ENCODE measurements at regions not wholly inside any gene's neighbourhood (a gene's known extent, or its start where the extent isn't known, plus 50 kb on each side); places are given as distances from the start of the nearest gene placed in this dataset.

DNA sequence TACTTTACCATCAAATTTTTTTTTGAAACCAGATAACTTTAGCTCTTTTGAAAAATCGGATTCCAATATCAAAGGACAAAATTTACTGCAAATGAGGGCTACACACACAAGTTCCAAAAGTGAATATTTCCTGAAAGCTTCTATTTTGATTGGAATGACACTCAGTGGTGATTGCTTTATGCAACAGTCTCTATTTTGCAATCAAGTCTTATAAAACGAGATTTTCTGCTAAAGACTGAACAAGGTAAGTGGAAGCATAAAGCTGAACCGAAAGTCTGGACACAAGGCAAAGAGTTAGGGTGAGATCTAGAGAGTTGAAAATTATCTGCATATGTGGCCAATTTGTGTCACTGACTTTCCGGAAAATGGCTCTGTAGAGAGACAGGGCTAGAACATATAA, 145.0 kb upstream of the OSR1 start:
- no peak overlapping the region for H3K9ac ChIP-seq (ENCODE audit: low read length)
- H3K9me3 ChIP-seq (ENCODE audit: control insufficient read depth, low read depth, low read length) = no peaks in the 10 kb centered on the region
- no peak overlapping the region for H3K4me3 ChIP-seq (ENCODE audit: low read length)
- H3K36me3 ChIP-seq (ENCODE audit: control insufficient read depth, low read depth, low read length) = no peaks in the 10 kb centered on the region
- H3K27ac ChIP-seq (ENCODE audit: low read length) = no peak overlapping the region
- H3K4me1 ChIP-seq (ENCODE audit: control insufficient read depth, low read depth, low read length) = no peaks in the 10 kb centered on the region
- no peaks in the 10 kb centered on the region for H3K27me3 ChIP-seq (ENCODE audit: control insufficient read depth, insufficient read depth, low read length)

DNA sequence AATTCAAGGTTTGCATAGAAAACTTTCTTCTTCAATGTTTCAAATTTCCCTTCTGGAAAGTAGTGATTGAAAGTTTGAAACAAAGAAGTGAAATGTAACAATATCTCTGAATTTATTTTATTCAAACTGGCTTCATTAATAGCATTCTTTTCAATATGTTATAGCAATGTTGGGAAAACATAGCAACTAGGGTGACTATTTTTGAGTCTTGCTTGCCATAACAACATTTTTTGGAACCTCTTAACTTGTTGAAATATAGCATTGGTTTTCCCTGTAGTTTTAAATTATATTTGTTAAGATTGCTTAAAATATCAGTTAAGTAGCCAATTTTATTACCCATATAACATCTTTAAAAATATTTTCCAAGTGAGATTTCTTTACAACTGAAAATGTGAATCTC, 141.7 kb upstream of the OSR1 start:
- Histone ChIP-seq H3K9ac (ENCODE audit: low read length) (no peak overlapping the region), H3K27ac (ENCODE audit: low read length) (no peak overlapping the region), H3K27me3 (ENCODE audit: control insufficient read depth, insufficient read depth, low read length) (no peaks in the 10 kb centered on the region), H3K4me3 (ENCODE audit: low read length) (no peak overlapping the region), H3K36me3 (ENCODE audit: control insufficient read depth, low read depth, low read length) (no peaks in the 10 kb centered on the region), H3K9me3 (ENCODE audit: control insufficient read depth, low read depth, low read length) (no peaks in the 10 kb centered on the region), H3K4me1 (ENCODE audit: control insufficient read depth, low read depth, low read length) (no peaks in the 10 kb centered on the region)

DNA sequence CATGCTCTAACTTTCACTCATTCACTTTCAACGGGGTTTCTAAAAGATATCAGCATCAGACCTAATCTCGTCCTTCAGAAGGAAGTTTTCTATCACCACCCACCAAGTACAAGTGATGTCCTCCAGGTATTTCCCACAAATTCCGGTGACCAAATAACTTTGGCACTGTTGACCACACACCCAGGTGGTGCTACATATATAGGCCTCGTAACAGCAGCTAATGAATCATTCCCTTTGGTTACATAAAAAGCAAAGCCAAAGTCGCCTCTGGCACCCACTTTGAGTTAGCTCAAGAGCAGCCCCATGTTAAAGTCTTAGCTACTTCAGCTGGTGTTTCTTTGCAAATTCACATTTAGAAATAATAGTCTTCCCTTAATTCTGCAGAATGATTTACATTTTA, 138.2 kb upstream of the OSR1 start:
- H3K27me3 ChIP-seq (ENCODE audit: control insufficient read depth, insufficient read depth, low read length) = no peaks in the 10 kb centered on the region
- no peak overlapping the region for H3K9ac ChIP-seq (ENCODE audit: low read length)
- H3K4me3 ChIP-seq (ENCODE audit: low read length) = no peak overlapping the region
- no peaks in the 10 kb centered on the region for H3K4me1 ChIP-seq (ENCODE audit: control insufficient read depth, low read depth, low read length)
- no peaks in the 10 kb centered on the region for H3K9me3 ChIP-seq (ENCODE audit: control insufficient read depth, low read depth, low read length)
- H3K27ac ChIP-seq (ENCODE audit: low read length) = no peak overlapping the region
- no peaks in the 10 kb centered on the region for H3K36me3 ChIP-seq (ENCODE audit: control insufficient read depth, low read depth, low read length)

DNA sequence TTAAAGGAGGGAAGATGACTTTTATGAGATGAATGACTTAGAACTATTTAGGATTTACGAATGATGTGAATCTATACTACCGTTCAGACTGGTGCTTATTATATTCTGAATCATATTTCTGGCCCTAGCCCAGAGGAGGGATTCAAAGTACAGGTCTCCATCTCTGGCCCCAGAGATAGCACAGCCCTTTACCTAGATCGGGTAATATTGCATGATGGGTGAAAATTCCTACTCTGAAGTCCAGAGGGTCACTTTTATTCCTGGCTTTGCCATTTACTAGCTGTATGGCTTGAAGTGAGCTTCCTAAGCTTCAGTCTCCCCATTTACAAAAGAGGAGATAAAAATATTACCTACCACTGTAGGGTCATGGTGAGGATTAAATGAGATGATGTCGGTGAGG, 135.8 kb upstream of the OSR1 start:
- Histone ChIP-seq H3K36me3 (ENCODE audit: control insufficient read depth, low read depth, low read length) (no peaks in the 10 kb centered on the region), H3K4me3 (ENCODE audit: low read length) (no peak overlapping the region), H3K9me3 (ENCODE audit: control insufficient read depth, low read depth, low read length) (no peaks in the 10 kb centered on the region), H3K27me3 (ENCODE audit: control insufficient read depth, insufficient read depth, low read length) (no peaks in the 10 kb centered on the region), H3K27ac (ENCODE audit: low read length) (no peak overlapping the region), H3K9ac (ENCODE audit: low read length) (no peak overlapping the region), H3K4me1 (ENCODE audit: control insufficient read depth, low read depth, low read length) (no peaks in the 10 kb centered on the region)

DNA sequence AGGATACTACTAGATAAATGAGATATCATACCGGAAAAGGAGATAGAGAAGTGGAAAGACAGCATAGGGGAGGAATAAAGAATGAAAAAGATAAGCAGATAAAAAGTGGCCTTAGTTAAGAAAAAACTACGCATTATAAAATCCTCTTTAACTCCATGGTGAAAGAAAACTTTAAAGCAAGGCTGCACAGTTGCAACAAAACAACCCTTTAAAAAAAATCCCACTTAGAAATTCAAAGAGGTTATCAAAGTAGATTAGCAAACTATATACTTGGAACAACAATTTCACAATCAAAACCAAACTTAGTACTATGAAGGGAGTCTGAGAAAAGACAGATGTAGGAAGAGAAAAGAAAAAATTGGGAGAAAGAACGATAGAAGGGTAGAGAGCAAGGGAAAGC, 133.4 kb upstream of the OSR1 start:
- Histone ChIP-seq H3K9ac (ENCODE audit: low read length) (no peak overlapping the region), H3K4me3 (ENCODE audit: low read length) (no peak overlapping the region), H3K36me3 (ENCODE audit: control insufficient read depth, low read depth, low read length) (no peaks in the 10 kb centered on the region), H3K9me3 (ENCODE audit: control insufficient read depth, low read depth, low read length) (no peaks in the 10 kb centered on the region), H3K27ac (ENCODE audit: low read length) (no peak overlapping the region), H3K27me3 (ENCODE audit: control insufficient read depth, insufficient read depth, low read length) (no peaks in the 10 kb centered on the region), H3K4me1 (ENCODE audit: control insufficient read depth, low read depth, low read length) (no peaks in the 10 kb centered on the region)

DNA sequence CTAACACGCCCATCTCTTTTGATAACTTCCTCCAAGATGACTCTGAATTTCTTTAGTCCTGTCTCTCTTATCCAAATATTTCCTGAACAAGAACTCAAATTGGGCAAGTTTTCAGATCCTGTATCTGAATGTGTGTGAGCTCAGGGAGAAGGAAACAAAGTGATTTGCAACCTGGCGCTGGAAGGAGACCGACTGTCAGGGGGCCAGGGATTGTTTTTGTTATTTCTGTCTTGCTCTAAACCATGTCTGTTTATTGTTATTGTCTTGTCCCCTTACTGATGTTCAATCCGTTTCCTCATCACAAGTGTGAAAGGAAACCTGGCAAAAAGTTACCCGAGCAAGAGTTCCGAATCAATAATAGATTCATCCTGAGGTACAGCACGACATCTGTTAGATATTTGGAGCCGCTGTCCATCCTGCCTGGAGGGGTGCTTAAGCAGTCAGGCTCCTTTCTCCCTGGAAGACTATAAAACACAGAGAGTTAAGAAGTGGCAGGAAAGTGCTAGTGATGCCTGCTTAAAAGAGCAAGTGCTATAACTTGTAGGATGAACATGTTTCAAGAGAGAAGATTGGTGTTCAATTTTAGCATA, 132.5 kb upstream of the OSR1 start:
- Histone ChIP-seq H3K9ac (ENCODE audit: low read length) (no peak overlapping the region), H3K36me3 (ENCODE audit: control insufficient read depth, low read depth, low read length) (no peaks in the 10 kb centered on the region), H3K27me3 (ENCODE audit: control insufficient read depth, insufficient read depth, low read length) (no peaks in the 10 kb centered on the region), H3K27ac (ENCODE audit: low read length) (no peak overlapping the region), H3K9me3 (ENCODE audit: control insufficient read depth, low read depth, low read length) (no peaks in the 10 kb centered on the region), H3K4me3 (ENCODE audit: low read length) (no peak overlapping the region), H3K4me1 (ENCODE audit: control insufficient read depth, low read depth, low read length) (no peaks in the 10 kb centered on the region)

DNA sequence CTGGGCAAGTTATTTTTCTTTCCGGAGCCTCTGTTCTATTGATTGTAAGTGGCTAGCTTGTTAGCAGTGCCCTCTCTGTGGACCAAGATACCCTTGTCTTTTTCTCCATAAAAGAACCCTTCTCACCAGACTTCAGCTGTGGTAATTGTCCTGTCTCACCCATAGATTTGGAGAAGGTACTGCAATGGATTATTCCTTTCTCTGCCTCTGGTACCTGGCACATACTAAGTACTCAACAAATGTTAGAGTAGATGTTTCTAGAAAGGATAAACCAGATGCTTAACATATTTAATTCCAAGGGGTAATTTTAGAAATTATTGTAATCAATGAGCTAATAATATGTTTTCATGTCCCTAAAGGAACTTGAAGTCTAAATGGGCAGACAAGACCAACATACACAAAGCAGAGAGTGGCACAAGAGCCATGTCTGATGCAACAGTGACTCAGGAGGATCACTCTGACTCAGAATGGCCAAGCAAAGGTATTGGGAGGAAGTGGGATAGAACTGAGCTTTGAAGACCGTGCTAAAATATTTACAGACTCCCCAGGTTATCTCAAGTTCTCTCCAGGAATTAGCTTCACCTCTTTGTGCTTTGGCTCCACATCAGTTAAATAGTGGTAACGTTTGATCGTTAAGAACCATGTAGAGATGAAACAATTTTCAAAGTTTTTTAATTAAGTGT, 129.7 kb upstream of the OSR1 start:
- no peak overlapping the region for H3K9ac ChIP-seq (ENCODE audit: low read length)
- H3K4me1 ChIP-seq (ENCODE audit: control insufficient read depth, low read depth, low read length) = no peaks in the 10 kb centered on the region
- H3K27ac ChIP-seq (ENCODE audit: low read length) = no peak overlapping the region

DNA sequence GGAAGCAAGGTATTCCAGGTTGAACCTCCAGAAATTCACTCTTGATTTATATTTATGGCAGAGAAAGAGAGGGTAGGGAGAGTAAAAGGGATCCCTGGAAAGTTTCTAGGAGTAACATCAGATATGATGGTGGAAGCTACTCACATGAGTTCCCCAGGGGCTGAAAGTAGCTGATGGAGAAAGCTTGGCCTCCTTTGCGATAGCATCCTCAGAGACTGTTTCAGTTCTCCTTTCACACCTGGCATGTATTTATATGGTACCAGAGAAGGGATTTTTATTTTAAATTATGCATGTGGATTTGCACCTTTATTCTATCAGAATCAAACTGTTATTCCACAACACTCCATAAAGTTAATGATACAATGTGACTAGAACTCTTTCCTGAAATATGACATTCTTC, 126.3 kb upstream of the OSR1 start:
- H3K4me3 ChIP-seq (ENCODE audit: low read length) = no peak overlapping the region
- H3K9me3 ChIP-seq (ENCODE audit: control insufficient read depth, low read depth, low read length) = no peaks in the 10 kb centered on the region
- no peaks in the 10 kb centered on the region for H3K36me3 ChIP-seq (ENCODE audit: control insufficient read depth, low read depth, low read length)
- no peaks in the 10 kb centered on the region for H3K27me3 ChIP-seq (ENCODE audit: control insufficient read depth, insufficient read depth, low read length)
- H3K9ac ChIP-seq (ENCODE audit: low read length) = no peak overlapping the region
- H3K4me1 ChIP-seq (ENCODE audit: control insufficient read depth, low read depth, low read length) = no peaks in the 10 kb centered on the region
- no peak overlapping the region for H3K27ac ChIP-seq (ENCODE audit: low read length)

More for the DNA sequence above, 129.7 kb upstream of the OSR1 start:
- Histone ChIP-seq H3K27me3 (ENCODE audit: control insufficient read depth, insufficient read depth, low read length) (no peaks in the 10 kb centered on the region), H3K4me3 (ENCODE audit: low read length) (no peak overlapping the region), H3K36me3 (ENCODE audit: control insufficient read depth, low read depth, low read length) (no peaks in the 10 kb centered on the region), H3K9me3 (ENCODE audit: control insufficient read depth, low read depth, low read length) (no peaks in the 10 kb centered on the region)

DNA sequence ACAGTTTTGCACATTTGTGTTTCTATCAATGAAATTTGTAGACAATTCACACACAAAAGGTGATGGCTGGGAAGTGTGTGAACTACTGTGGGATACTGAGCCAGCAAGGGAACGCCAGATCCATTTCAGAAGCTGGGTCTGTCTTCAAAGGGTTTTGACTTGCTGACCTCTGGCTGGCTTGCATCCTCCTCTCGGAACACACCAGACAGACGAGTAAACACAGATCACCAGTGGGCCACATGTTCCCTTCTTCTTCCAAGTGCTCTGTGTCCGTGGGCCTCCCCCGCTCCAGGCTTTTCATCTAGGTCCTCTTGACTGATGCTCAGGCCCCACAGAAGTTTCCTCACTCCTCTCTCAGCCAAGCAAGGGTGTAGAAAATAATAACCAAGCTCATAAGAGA, 122.2 kb upstream of the OSR1 start:
- Histone ChIP-seq H3K36me3 (ENCODE audit: control insufficient read depth, low read depth, low read length) (no peaks in the 10 kb centered on the region), H3K27ac (ENCODE audit: low read length) (no peak overlapping the region), H3K27me3 (ENCODE audit: control insufficient read depth, insufficient read depth, low read length) (no peaks in the 10 kb centered on the region), H3K4me1 (ENCODE audit: control insufficient read depth, low read depth, low read length) (no peaks in the 10 kb centered on the region), H3K9me3 (ENCODE audit: control insufficient read depth, low read depth, low read length) (no peaks in the 10 kb centered on the region), H3K4me3 (ENCODE audit: low read length) (no peak overlapping the region), H3K9ac (ENCODE audit: low read length) (no peak overlapping the region)

DNA sequence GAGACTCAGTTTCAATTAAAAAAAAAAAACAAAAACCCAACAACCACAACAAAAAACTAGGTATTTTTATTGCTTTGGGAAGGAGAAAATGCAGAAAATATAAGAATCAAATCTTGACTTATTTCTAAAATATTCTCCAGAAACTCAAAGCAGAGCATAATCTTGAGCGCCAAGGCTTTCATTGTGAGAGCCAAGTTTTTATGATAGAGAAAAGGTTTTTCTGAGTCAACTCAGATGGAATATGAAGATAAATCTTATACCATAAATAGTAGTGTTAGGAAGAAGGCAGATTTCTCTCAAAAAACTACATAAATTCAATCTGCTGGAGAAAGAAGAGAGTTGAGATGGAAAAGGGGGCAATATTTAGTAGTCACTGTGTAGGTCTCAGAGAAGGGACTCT, 121.2 kb upstream of the OSR1 start:
- H3K4me3 ChIP-seq (ENCODE audit: low read length) = no peak overlapping the region
- H3K27me3 ChIP-seq (ENCODE audit: control insufficient read depth, insufficient read depth, low read length) = no peaks in the 10 kb centered on the region
- no peak overlapping the region for H3K9ac ChIP-seq (ENCODE audit: low read length)
- no peaks in the 10 kb centered on the region for H3K9me3 ChIP-seq (ENCODE audit: control insufficient read depth, low read depth, low read length)
- no peak overlapping the region for H3K27ac ChIP-seq (ENCODE audit: low read length)
- H3K4me1 ChIP-seq (ENCODE audit: control insufficient read depth, low read depth, low read length) = no peaks in the 10 kb centered on the region
- H3K36me3 ChIP-seq (ENCODE audit: control insufficient read depth, low read depth, low read length) = no peaks in the 10 kb centered on the region

DNA sequence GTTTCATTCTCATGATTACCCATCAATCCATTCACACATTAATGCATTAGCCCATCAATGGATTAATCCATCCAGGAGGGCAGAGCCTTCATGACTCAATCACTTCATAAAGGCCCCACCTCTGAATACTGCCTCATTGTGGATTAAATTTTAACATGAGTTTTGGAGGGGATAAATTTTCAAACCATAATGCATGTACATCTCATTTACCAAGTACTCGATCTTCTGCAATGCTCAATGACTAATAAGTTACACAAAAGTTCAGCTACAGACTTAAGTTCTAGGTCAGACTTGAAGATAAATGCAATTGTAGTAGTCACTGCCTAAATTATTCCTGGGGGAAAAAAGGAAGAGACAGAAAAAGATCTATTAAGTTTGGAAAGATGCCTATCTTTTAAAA, 120.0 kb upstream of the OSR1 start:
- H3K4me3 ChIP-seq (ENCODE audit: low read length) = no peak overlapping the region
- no peaks in the 10 kb centered on the region for H3K4me1 ChIP-seq (ENCODE audit: control insufficient read depth, low read depth, low read length)
- no peaks in the 10 kb centered on the region for H3K9me3 ChIP-seq (ENCODE audit: control insufficient read depth, low read depth, low read length)
- no peaks in the 10 kb centered on the region for H3K27me3 ChIP-seq (ENCODE audit: control insufficient read depth, insufficient read depth, low read length)
- H3K36me3 ChIP-seq (ENCODE audit: control insufficient read depth, low read depth, low read length) = no peaks in the 10 kb centered on the region
- H3K9ac ChIP-seq (ENCODE audit: low read length) = no peak overlapping the region
- H3K27ac ChIP-seq (ENCODE audit: low read length) = no peak overlapping the region

DNA sequence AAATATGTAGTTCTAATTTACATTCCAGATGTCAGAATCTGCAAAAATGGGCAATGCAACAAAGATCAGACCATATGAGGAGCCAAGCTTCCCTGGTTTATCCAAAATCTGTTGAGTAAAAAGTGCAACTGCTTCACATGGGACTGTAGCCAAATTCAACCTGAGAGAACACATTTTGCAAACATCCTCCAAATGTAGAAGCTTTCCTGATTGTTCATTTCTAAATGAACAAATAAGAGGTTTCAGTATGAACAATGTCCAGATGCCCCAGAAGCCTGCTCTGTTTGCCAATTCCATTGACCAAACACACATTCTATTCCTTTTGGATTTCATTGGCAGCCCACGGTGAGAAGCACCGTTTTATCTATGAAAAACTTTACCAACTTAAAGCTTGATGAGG, 117.9 kb upstream of the OSR1 start:
- Histone ChIP-seq H3K9ac (ENCODE audit: low read length) (no peak overlapping the region), H3K4me3 (ENCODE audit: low read length) (no peak overlapping the region), H3K9me3 (ENCODE audit: control insufficient read depth, low read depth, low read length) (no peaks in the 10 kb centered on the region), H3K36me3 (ENCODE audit: control insufficient read depth, low read depth, low read length) (no peaks in the 10 kb centered on the region), H3K27ac (ENCODE audit: low read length) (no peak overlapping the region), H3K4me1 (ENCODE audit: control insufficient read depth, low read depth, low read length) (peaks cover 12% of the 10 kb centered on the region), H3K27me3 (ENCODE audit: control insufficient read depth, insufficient read depth, low read length) (no peaks in the 10 kb centered on the region)

Data from iPS-18a (cell line).